ENCODE measurements at regions not wholly inside any gene's neighbourhood (a gene's known extent, or its start where the extent isn't known, plus 50 kb on each side); places are given as distances from the start of the nearest gene placed in this dataset.

GRCh38 chr12:119938049-119938667 is 50.9 kb upstream of the BICDL1 start:
- TF ChIP-seq CTCF (optimal IDR thresholded peaks at IDR 0.05 in 1 of 3, IDR thresholded peaks at IDR 0.05 in 1 of 3, conservative IDR thresholded peaks at IDR 0.05 in 1 of 3; ENCODE audit: extremely low read depth in 1 of 3, insufficient read depth in 2 of 3, low read length in 3 of 3) = peak; percentile 71 to 82 (median 77)
- TF ChIP-seq EZH2 (IDR thresholded peaks at IDR 0.05; ENCODE audit: low read length) = no peak
